H1 (cell line): ENCODE measurements at regions not wholly inside any gene's neighbourhood (a gene's known extent, or its start where the extent isn't known, plus 50 kb on each side); places are given as distances from the start of the nearest gene placed in this dataset.

Source experiments
- CTCF ChIA-PET: fragments of 300-600 bp; sonication (Branson Sonifier 250); formaldehyde crosslinking; loops from one replicate; lab custom pipeline; 2021; ENCODE audit not compliant: partially characterized antibody; lab: Charles Lee
- POLR2A ChIA-PET: fragments of 300-600 bp; sonication (Branson Sonifier 250); formaldehyde crosslinking; loops from one replicate; lab custom pipeline; 2021; ENCODE audit warnings: inconsistent platforms; ENCODE audit not compliant: partially characterized antibody; lab: Charles Lee
- DNase-seq, 2 experiments: peaks; one replicate each; pipeline versions ENCODE4 v3.0.0 to v3.0.0-alpha.2; 2010 to 2022; ENCODE audit warnings: low spot score in 2 of 2, low read depth in 1 of 2, mixed read lengths in 1 of 2
- FAIRE-seq: peaks from 2 replicates; lab custom pipeline; 2011; peaks lifted over from hg19 to GRCh38; lab: Jason Lieb, UNC
- H2AFZ ChIP-seq: 2 replicates; pipeline ENCODE4 v1.8.1; 2012; ENCODE audit warnings: low read length, inconsistent platforms
- H2AK5ac ChIP-seq: 2 replicates; pipeline ENCODE4 v1.6.1; 2013; ENCODE audit warnings: low read depth, low read length
- H2BK120ac ChIP-seq: replicated peaks from 2 replicates; pipeline ENCODE3; 2013; ENCODE audit warnings: low read depth, low read length, inconsistent platforms
- H2BK12ac ChIP-seq: 2 replicates; pipeline ENCODE4 v1.6.1; 2013; ENCODE audit warnings: low read depth, low read length
- H2BK15ac ChIP-seq: 2 replicates; pipeline ENCODE4 v1.6.1; 2013; ENCODE audit warnings: low read length
- H2BK20ac ChIP-seq: 2 replicates; pipeline ENCODE4 v1.6.1; 2013; ENCODE audit warnings: low read length
- H2BK5ac ChIP-seq: 2 replicates; pipeline ENCODE4 v1.6.1; 2013; ENCODE audit warnings: low read depth, low read length
- H3K14ac ChIP-seq: 2 replicates; pipeline ENCODE4 v1.6.1; 2013; ENCODE audit warnings: inconsistent platforms; ENCODE audit not compliant: insufficient read length
- H3K18ac ChIP-seq: 2 replicates; pipeline ENCODE4 v1.6.1; 2013; ENCODE audit warnings: low read length; ENCODE audit errors: extremely low read depth
- H3K23ac ChIP-seq: 2 replicates; pipeline ENCODE4 v1.6.1; 2013; ENCODE audit warnings: inconsistent platforms; ENCODE audit not compliant: insufficient read length
- H3K23me2 ChIP-seq: 2 replicates; pipeline ENCODE4 v1.6.1; 2013; ENCODE audit warnings: low read depth, low read length
- H3K27ac ChIP-seq: 2 replicates; pipeline ENCODE4 v1.6.1; 2011; ENCODE audit warnings: low read depth, low read length, inconsistent platforms
- H3K27me3 ChIP-seq, 4 experiments: replicated peaks in 1 of 4; 1 replicate in 1 of 4; 2 replicates in 3 of 4; pipeline versions ENCODE4 v1.6.1 to v1.8.1; 2011 to 2013; ENCODE audit warnings: low read length in 3 of 4, mild to moderate bottlenecking in 3 of 4, inconsistent platforms in 2 of 4, mixed read lengths in 2 of 4, moderate library complexity in 1 of 4; ENCODE audit not compliant: control insufficient read depth in 3 of 4, insufficient read depth in 3 of 4; ENCODE audit errors: extremely low read depth in 1 of 4
- H3K36me3 ChIP-seq, 4 experiments: 2 replicates each; pipeline versions ENCODE4 v1.6.1 to v1.8.1; 2011 to 2013; ENCODE audit warnings: mild to moderate bottlenecking in 4 of 4, low read length in 3 of 4, moderate library complexity in 2 of 4, control low read depth in 1 of 4, inconsistent platforms in 1 of 4; ENCODE audit not compliant: insufficient read depth in 4 of 4, control insufficient read depth in 2 of 4
- H3K4ac ChIP-seq: replicated peaks from 2 replicates; pipeline ENCODE3; 2013; ENCODE audit warnings: low read length, low read depth, mixed read lengths, inconsistent platforms; ENCODE audit not compliant: insufficient read length
- H3K4me1 ChIP-seq, 4 experiments: replicated peaks in 1 of 4; 1 replicate in 1 of 4; 2 replicates in 3 of 4; pipeline versions ENCODE4 v1.6.1 to v1.8.1; 2011 to 2013; ENCODE audit warnings: low read length in 3 of 4, inconsistent platforms in 2 of 4, mixed read lengths in 1 of 4; ENCODE audit not compliant: insufficient read depth in 4 of 4, control insufficient read depth in 3 of 4
- H3K4me2 ChIP-seq, 2 experiments: 2 replicates each; pipeline versions ENCODE4 v1.6.1 to v1.8.1; 2011 to 2013; ENCODE audit warnings: low read depth in 2 of 2, low read length in 2 of 2, control low read depth in 1 of 2, inconsistent platforms in 1 of 2, mild to moderate bottlenecking in 1 of 2; ENCODE audit not compliant: insufficient read depth in 1 of 2
- H3K4me3 ChIP-seq, 4 experiments: fragments of 200-600, 300-600 bp in 1 of 4; sonication (generic), shearing (Covaris generic), sonication (Bioruptor Twin) in 1 of 4; 2 replicates each; pipeline versions ENCODE4 v1.5.1 to v1.8.1; 2011 to 2016; ENCODE audit warnings: low read length in 4 of 4, low read depth in 3 of 4, control low read depth in 2 of 4, inconsistent platforms in 2 of 4, mild to moderate bottlenecking in 2 of 4, mixed read lengths in 1 of 4, moderate library complexity in 1 of 4; ENCODE audit not compliant: insufficient read depth in 2 of 4; ENCODE audit errors: extremely low read depth in 1 of 4
- H3K56ac ChIP-seq: replicated peaks from 2 replicates; pipeline ENCODE3; 2013; ENCODE audit warnings: low read depth, mild to moderate bottlenecking, mixed read lengths, low read length, inconsistent platforms; ENCODE audit not compliant: insufficient read length
- H3K79me1 ChIP-seq: 2 replicates; pipeline ENCODE4 v1.6.1; 2013; ENCODE audit warnings: low read depth, low read length, control low read depth
- H3K79me2 ChIP-seq, 2 experiments: 2 replicates each; pipeline versions ENCODE4 v1.6.1 to v1.8.1; 2012 to 2013; ENCODE audit warnings: low read length in 2 of 2, mild to moderate bottlenecking in 2 of 2, inconsistent platforms in 1 of 2; ENCODE audit not compliant: insufficient read depth in 2 of 2, control insufficient read depth in 1 of 2
- H3K9ac ChIP-seq, 4 experiments: replicated peaks in 1 of 4; 1 replicate in 1 of 4; 2 replicates in 3 of 4; pipeline versions ENCODE4 v1.6.1 to v1.8.1; 2011 to 2013; ENCODE audit warnings: low read depth in 3 of 4, low read length in 3 of 4, control low read depth in 2 of 4, mild to moderate bottlenecking in 2 of 4, moderate library complexity in 2 of 4, inconsistent platforms in 1 of 4; ENCODE audit errors: extremely low read depth in 1 of 4
- H3K9me3 ChIP-seq, 2 experiments: 2 replicates each; pipeline versions ENCODE4 v1.6.1 to v1.8.1; 2012 to 2013; ENCODE audit warnings: mild to moderate bottlenecking in 2 of 2, moderate library complexity in 2 of 2, control low read depth in 1 of 2, inconsistent platforms in 1 of 2, low read depth in 1 of 2, low read length in 1 of 2, mixed read lengths in 1 of 2; ENCODE audit not compliant: insufficient read depth in 2 of 2
- H4K20me1 ChIP-seq, 2 experiments: replicated peaks in 1 of 2; 2 replicates each; pipeline versions ENCODE3 to v1.8.1; 2011 to 2013; ENCODE audit warnings: inconsistent platforms in 2 of 2, low read length in 2 of 2, mild to moderate bottlenecking in 1 of 2; ENCODE audit not compliant: insufficient read depth in 2 of 2, control insufficient read depth in 1 of 2
- H4K5ac ChIP-seq: 2 replicates; pipeline ENCODE4 v1.6.1; 2013; ENCODE audit warnings: low read length, low read depth, mixed read lengths, inconsistent platforms; ENCODE audit not compliant: insufficient read length
- H4K8ac ChIP-seq: 2 replicates; pipeline ENCODE4 v1.8.0; 2013; ENCODE audit warnings: mild to moderate bottlenecking, moderate library complexity, low read length, inconsistent platforms; ENCODE audit not compliant: insufficient read depth; ENCODE audit errors: extremely low read depth
- H4K91ac ChIP-seq: replicated peaks from 2 replicates; pipeline ENCODE3; 2013; ENCODE audit warnings: low read length, mixed read lengths, inconsistent platforms; ENCODE audit not compliant: insufficient read length
- ASH2L ChIP-seq: fragments of 200-600, 300-600 bp; sonication (generic); IDR thresholded peaks from one replicate; pipeline ENCODE4 v1.7.1; 2017; ENCODE audit warnings: low read length
- CHD1 ChIP-seq: IDR thresholded peaks from 2 replicates; pipeline ENCODE4 v1.6.1; 2012; ENCODE audit warnings: low read depth, low read length, improper control_type of control experiment
- CREB1 ChIP-seq: IDR thresholded peaks from 2 replicates; pipeline ENCODE4 v1.6.1; 2012; ENCODE audit warnings: inconsistent platforms
- EP300 ChIP-seq, 2 experiments: IDR thresholded peaks; 1 replicate in 1 of 2; 2 replicates in 1 of 2; pipeline ENCODE4 v1.6.1; 2011 to 2012; ENCODE audit warnings: low read depth in 2 of 2, low read length in 2 of 2, mild to moderate bottlenecking in 2 of 2, borderline replicate concordance in 1 of 2, inconsistent platforms in 1 of 2, moderate library complexity in 1 of 2
- HDAC6 ChIP-seq: IDR thresholded peaks from one replicate; pipeline ENCODE4 v1.7.1; 2012; ENCODE audit warnings: low read depth, mild to moderate bottlenecking, inconsistent platforms, low read length, moderate library complexity
- MAX ChIP-seq: IDR thresholded peaks from 2 replicates; pipeline ENCODE4 v1.6.1; 2012; ENCODE audit warnings: inconsistent platforms
- POLR2A ChIP-seq, 2 experiments: IDR thresholded peaks; 1 replicate in 1 of 2; 2 replicates in 1 of 2; pipeline ENCODE4 v1.6.1; 2011; ENCODE audit warnings: low read depth in 2 of 2, low read length in 2 of 2, mild to moderate bottlenecking in 2 of 2; ENCODE audit errors: control extremely low read depth in 1 of 2
- SIRT6 ChIP-seq: IDR thresholded peaks from one replicate; pipeline ENCODE4 v1.7.1; 2012; ENCODE audit warnings: low read length, inconsistent platforms
- SP2 ChIP-seq: IDR thresholded peaks from 2 replicates; pipeline ENCODE4 v1.6.1; 2012; ENCODE audit warnings: mild to moderate bottlenecking, low read length, inconsistent platforms
- TAF1 ChIP-seq: IDR thresholded peaks from 2 replicates; pipeline ENCODE4 v1.6.1; 2011; ENCODE audit warnings: mild to moderate bottlenecking, low read depth, low read length
- TAF7 ChIP-seq: optimal IDR thresholded peaks from 2 replicates; pipeline ENCODE3; 2011; ENCODE audit warnings: low read depth, mild to moderate bottlenecking, inconsistent platforms, low read length, moderate library complexity, borderline replicate concordance
- TBP ChIP-seq: IDR thresholded peaks from 2 replicates; pipeline ENCODE4 v1.6.1; 2011; ENCODE audit warnings: low read depth, low read length, improper control_type of control experiment
- TCF12 ChIP-seq: IDR thresholded peaks from 2 replicates; pipeline ENCODE4 v1.6.1; 2011; ENCODE audit warnings: low read depth, mild to moderate bottlenecking, low read length
- YY1 ChIP-seq: IDR thresholded peaks from 2 replicates; pipeline ENCODE4 v1.6.1; 2011; ENCODE audit warnings: low read depth, mild to moderate bottlenecking, low read length
- WGBS, 2 experiments: shearing (Covaris generic) in 1 of 2; methylation state at CpG; one replicate each; pipeline versions ENCODE4 v1.1.6 to v1.1.7; 2013 to 2015; ENCODE audit warnings: low lambda C conversion rate in 2 of 2, mixed read lengths in 2 of 2, inconsistent platforms in 1 of 2, low coverage in 1 of 2, missing lambda C conversion rate in 1 of 2; ENCODE audit not compliant: insufficient replicate concordance in 2 of 2, insufficient coverage in 1 of 2, insufficient read length in 1 of 2; ENCODE audit errors: extremely low coverage in 1 of 2, missing lambda C conversion rate in 1 of 2; 5-methylcytosine and 5-hydroxymethylcytosine counted together

- Histone ChIP-seq H2AK5ac (no peak overlapping the region), H4K91ac (no peak overlapping the region), H2AFZ (peak overlapping the region; percentile 77; the same call in 1 of the 2 replicates), H3K79me2 (no peaks in the 10 kb centered on the region), H3K4me1 (peaks cover 0 to 10% (median 0%) of the 10 kb centered on the region in 4 experiments; a peak in 3 of 7 replicates), H3K36me3 (no peaks in the 10 kb centered on the region), H3K9ac (no peak overlapping the region), H4K5ac (no peak overlapping the region), H3K4me2 (no peak overlapping the region), H2BK15ac (no peak overlapping the region), H3K79me1 (no peaks in the 10 kb centered on the region), H2BK20ac (no peak overlapping the region), H4K8ac (no peak overlapping the region), H3K14ac (no peak overlapping the region), H4K20me1 (no peaks in the 10 kb centered on the region), H3K18ac (no peak overlapping the region), H3K27me3 (no peaks in the 10 kb centered on the region), H3K4me3 (no peak overlapping the region), H2BK120ac (no peak overlapping the region), H3K9me3 (peaks cover 0 to 3% of the 10 kb centered on the region in 2 experiments; a peak in 1 of 4 replicates), H2BK5ac (no peak overlapping the region), H3K4ac (no peak overlapping the region), H3K23me2 (no peaks in the 10 kb centered on the region), H3K56ac (no peak overlapping the region), H3K23ac (no peak overlapping the region), H3K27ac (no peak overlapping the region), H2BK12ac (no peak overlapping the region)
- WGBS, 2 experiments: 72% methylated on average over 11 of the region's 11 CpGs; no CpG with 5 or more reads in 1 of the 2 experiments
- ChIA-PET POLR2A (no interaction called here), CTCF (interaction anchor here (0.7 to 1.7 kb wide), 4 partner anchors 19 to 99 kb away, joined by 3 to 5 read pairs (median 3); no protein-coding TSS in a partner anchor)
- no peak for DNase-seq
- no peak for FAIRE-seq
- TF ChIP-seq TAF1: no peak
- no peak for TF ChIP-seq POLR2A (IDR thresholded peaks at IDR 0.05; ENCODE audit: control extremely low read depth in 1 of 2, low read depth in 2 of 2, low read length in 2 of 2)
- TF ChIP-seq CREB1: no peak
- no peak for TF ChIP-seq MAX
- no peak for TF ChIP-seq TAF7
- no peak for TF ChIP-seq TBP
- no peak for TF ChIP-seq SP2
- TF ChIP-seq ASH2L: no peak
- no peak for TF ChIP-seq SIRT6
- no peak for TF ChIP-seq EP300 (IDR thresholded peaks at IDR 0.05; ENCODE audit: borderline replicate concordance in 1 of 2, low read depth in 2 of 2, low read length in 2 of 2)
- no peak for TF ChIP-seq TCF12
- TF ChIP-seq CHD1: no peak
- TF ChIP-seq HDAC6: no peak
- no peak for TF ChIP-seq YY1
Measured at GRCh38 chr15:53918180-53919079, 59.8 kb upstream of the UNC13C start.
